GM12892 (cell line): ENCODE measurements at regions not wholly inside any gene's neighbourhood (a gene's known extent, or its start where the extent isn't known, plus 50 kb on each side); places are given as distances from the start of the nearest gene placed in this dataset.

Experiments
- POLR2A ChIP-seq: IDR thresholded peaks from 2 replicates; pipeline ENCODE4 v1.6.1; 2011; ENCODE audit warnings: low read depth, low read length, control low read depth
- POLR2AphosphoS5 ChIP-seq: IDR thresholded peaks from 2 replicates; pipeline ENCODE4 v1.6.1; 2011; ENCODE audit warnings: low read depth, low read length, control low read depth

GRCh38 chr14:30403791-30404190 is 155.2 kb upstream of the G2E3 start:
- TF ChIP-seq POLR2A (no peak), POLR2AphosphoS5 (no peak)
